H1 (cell line): ENCODE measurements at regions not wholly inside any gene's neighbourhood (a gene's known extent, or its start where the extent isn't known, plus 50 kb on each side); places are given as distances from the start of the nearest gene placed in this dataset.

Source experiments
- CTCF ChIA-PET: fragments of 300-600 bp; sonication (Branson Sonifier 250); formaldehyde crosslinking; loops from one replicate; lab custom pipeline; 2021; ENCODE audit not compliant: partially characterized antibody; lab: Charles Lee
- POLR2A ChIA-PET: fragments of 300-600 bp; sonication (Branson Sonifier 250); formaldehyde crosslinking; loops from one replicate; lab custom pipeline; 2021; ENCODE audit warnings: inconsistent platforms; ENCODE audit not compliant: partially characterized antibody; lab: Charles Lee
- DNase-seq, 2 experiments: peaks; one replicate each; pipeline versions ENCODE4 v3.0.0 to v3.0.0-alpha.2; 2010 to 2022; ENCODE audit warnings: low spot score in 2 of 2, low read depth in 1 of 2, mixed read lengths in 1 of 2
- FAIRE-seq: peaks from 2 replicates; lab custom pipeline; 2011; peaks lifted over from hg19 to GRCh38; lab: Jason Lieb, UNC
- H2AFZ ChIP-seq: 2 replicates; pipeline ENCODE4 v1.8.1; 2012; ENCODE audit warnings: low read length, inconsistent platforms
- H2AK5ac ChIP-seq: 2 replicates; pipeline ENCODE4 v1.6.1; 2013; ENCODE audit warnings: low read depth, low read length
- H2BK120ac ChIP-seq: replicated peaks from 2 replicates; pipeline ENCODE3; 2013; ENCODE audit warnings: low read depth, low read length, inconsistent platforms
- H2BK12ac ChIP-seq: 2 replicates; pipeline ENCODE4 v1.6.1; 2013; ENCODE audit warnings: low read depth, low read length
- H2BK15ac ChIP-seq: 2 replicates; pipeline ENCODE4 v1.6.1; 2013; ENCODE audit warnings: low read length
- H2BK20ac ChIP-seq: 2 replicates; pipeline ENCODE4 v1.6.1; 2013; ENCODE audit warnings: low read length
- H2BK5ac ChIP-seq: 2 replicates; pipeline ENCODE4 v1.6.1; 2013; ENCODE audit warnings: low read depth, low read length
- H3K14ac ChIP-seq: 2 replicates; pipeline ENCODE4 v1.6.1; 2013; ENCODE audit warnings: inconsistent platforms; ENCODE audit not compliant: insufficient read length
- H3K18ac ChIP-seq: 2 replicates; pipeline ENCODE4 v1.6.1; 2013; ENCODE audit warnings: low read length; ENCODE audit errors: extremely low read depth
- H3K23ac ChIP-seq: 2 replicates; pipeline ENCODE4 v1.6.1; 2013; ENCODE audit warnings: inconsistent platforms; ENCODE audit not compliant: insufficient read length
- H3K23me2 ChIP-seq: 2 replicates; pipeline ENCODE4 v1.6.1; 2013; ENCODE audit warnings: low read depth, low read length
- H3K27ac ChIP-seq: 2 replicates; pipeline ENCODE4 v1.6.1; 2011; ENCODE audit warnings: low read depth, low read length, inconsistent platforms
- H3K27me3 ChIP-seq, 4 experiments: replicated peaks in 1 of 4; 1 replicate in 1 of 4; 2 replicates in 3 of 4; pipeline versions ENCODE4 v1.6.1 to v1.8.1; 2011 to 2013; ENCODE audit warnings: low read length in 3 of 4, mild to moderate bottlenecking in 3 of 4, inconsistent platforms in 2 of 4, mixed read lengths in 2 of 4, moderate library complexity in 1 of 4; ENCODE audit not compliant: control insufficient read depth in 3 of 4, insufficient read depth in 3 of 4; ENCODE audit errors: extremely low read depth in 1 of 4
- H3K36me3 ChIP-seq, 4 experiments: 2 replicates each; pipeline versions ENCODE4 v1.6.1 to v1.8.1; 2011 to 2013; ENCODE audit warnings: mild to moderate bottlenecking in 4 of 4, low read length in 3 of 4, moderate library complexity in 2 of 4, control low read depth in 1 of 4, inconsistent platforms in 1 of 4; ENCODE audit not compliant: insufficient read depth in 4 of 4, control insufficient read depth in 2 of 4
- H3K4ac ChIP-seq: replicated peaks from 2 replicates; pipeline ENCODE3; 2013; ENCODE audit warnings: low read length, low read depth, mixed read lengths, inconsistent platforms; ENCODE audit not compliant: insufficient read length
- H3K4me1 ChIP-seq, 4 experiments: replicated peaks in 1 of 4; 1 replicate in 1 of 4; 2 replicates in 3 of 4; pipeline versions ENCODE4 v1.6.1 to v1.8.1; 2011 to 2013; ENCODE audit warnings: low read length in 3 of 4, inconsistent platforms in 2 of 4, mixed read lengths in 1 of 4; ENCODE audit not compliant: insufficient read depth in 4 of 4, control insufficient read depth in 3 of 4
- H3K4me2 ChIP-seq, 2 experiments: 2 replicates each; pipeline versions ENCODE4 v1.6.1 to v1.8.1; 2011 to 2013; ENCODE audit warnings: low read depth in 2 of 2, low read length in 2 of 2, control low read depth in 1 of 2, inconsistent platforms in 1 of 2, mild to moderate bottlenecking in 1 of 2; ENCODE audit not compliant: insufficient read depth in 1 of 2
- H3K4me3 ChIP-seq, 4 experiments: fragments of 200-600, 300-600 bp in 1 of 4; sonication (generic), shearing (Covaris generic), sonication (Bioruptor Twin) in 1 of 4; 2 replicates each; pipeline versions ENCODE4 v1.5.1 to v1.8.1; 2011 to 2016; ENCODE audit warnings: low read length in 4 of 4, low read depth in 3 of 4, control low read depth in 2 of 4, inconsistent platforms in 2 of 4, mild to moderate bottlenecking in 2 of 4, mixed read lengths in 1 of 4, moderate library complexity in 1 of 4; ENCODE audit not compliant: insufficient read depth in 2 of 4; ENCODE audit errors: extremely low read depth in 1 of 4
- H3K56ac ChIP-seq: replicated peaks from 2 replicates; pipeline ENCODE3; 2013; ENCODE audit warnings: low read depth, mild to moderate bottlenecking, mixed read lengths, low read length, inconsistent platforms; ENCODE audit not compliant: insufficient read length
- H3K79me1 ChIP-seq: 2 replicates; pipeline ENCODE4 v1.6.1; 2013; ENCODE audit warnings: low read depth, low read length, control low read depth
- H3K79me2 ChIP-seq, 2 experiments: 2 replicates each; pipeline versions ENCODE4 v1.6.1 to v1.8.1; 2012 to 2013; ENCODE audit warnings: low read length in 2 of 2, mild to moderate bottlenecking in 2 of 2, inconsistent platforms in 1 of 2; ENCODE audit not compliant: insufficient read depth in 2 of 2, control insufficient read depth in 1 of 2
- H3K9ac ChIP-seq, 4 experiments: replicated peaks in 1 of 4; 1 replicate in 1 of 4; 2 replicates in 3 of 4; pipeline versions ENCODE4 v1.6.1 to v1.8.1; 2011 to 2013; ENCODE audit warnings: low read depth in 3 of 4, low read length in 3 of 4, control low read depth in 2 of 4, mild to moderate bottlenecking in 2 of 4, moderate library complexity in 2 of 4, inconsistent platforms in 1 of 4; ENCODE audit errors: extremely low read depth in 1 of 4
- H3K9me3 ChIP-seq, 2 experiments: 2 replicates each; pipeline versions ENCODE4 v1.6.1 to v1.8.1; 2012 to 2013; ENCODE audit warnings: mild to moderate bottlenecking in 2 of 2, moderate library complexity in 2 of 2, control low read depth in 1 of 2, inconsistent platforms in 1 of 2, low read depth in 1 of 2, low read length in 1 of 2, mixed read lengths in 1 of 2; ENCODE audit not compliant: insufficient read depth in 2 of 2
- H4K20me1 ChIP-seq, 2 experiments: replicated peaks in 1 of 2; 2 replicates each; pipeline versions ENCODE3 to v1.8.1; 2011 to 2013; ENCODE audit warnings: inconsistent platforms in 2 of 2, low read length in 2 of 2, mild to moderate bottlenecking in 1 of 2; ENCODE audit not compliant: insufficient read depth in 2 of 2, control insufficient read depth in 1 of 2
- H4K5ac ChIP-seq: 2 replicates; pipeline ENCODE4 v1.6.1; 2013; ENCODE audit warnings: low read length, low read depth, mixed read lengths, inconsistent platforms; ENCODE audit not compliant: insufficient read length
- H4K8ac ChIP-seq: 2 replicates; pipeline ENCODE4 v1.8.0; 2013; ENCODE audit warnings: mild to moderate bottlenecking, moderate library complexity, low read length, inconsistent platforms; ENCODE audit not compliant: insufficient read depth; ENCODE audit errors: extremely low read depth
- H4K91ac ChIP-seq: replicated peaks from 2 replicates; pipeline ENCODE3; 2013; ENCODE audit warnings: low read length, mixed read lengths, inconsistent platforms; ENCODE audit not compliant: insufficient read length
- BACH1 ChIP-seq: IDR thresholded peaks from 2 replicates; pipeline ENCODE4 v1.6.1; 2012; ENCODE audit warnings: low read length, improper control_type of control experiment
- CHD1 ChIP-seq: IDR thresholded peaks from 2 replicates; pipeline ENCODE4 v1.6.1; 2012; ENCODE audit warnings: low read depth, low read length, improper control_type of control experiment
- CHD2 ChIP-seq: IDR thresholded peaks from 2 replicates; pipeline ENCODE4 v1.6.1; 2012; ENCODE audit warnings: low read length, improper control_type of control experiment
- EZH2 ChIP-seq: fragments of 200-600 bp; sonication (generic); IDR thresholded peaks from 2 replicates; pipeline ENCODE4 v1.7.1; 2012; ENCODE audit warnings: low read depth, mild to moderate bottlenecking, moderate library complexity, low read length, inconsistent platforms; ENCODE audit not compliant: severe bottlenecking
- GABPA ChIP-seq: IDR thresholded peaks from 2 replicates; pipeline ENCODE4 v1.6.1; 2011; ENCODE audit warnings: mild to moderate bottlenecking, low read length, moderate library complexity, borderline replicate concordance; ENCODE audit not compliant: insufficient read depth
- HDAC2 ChIP-seq, 2 experiments: fragments of 300-600 bp in 1 of 2; sonication (generic) in 1 of 2; IDR thresholded peaks; 2 replicates each; pipeline ENCODE4 v1.6.1; 2011 to 2012; ENCODE audit warnings: low read depth in 2 of 2, low read length in 2 of 2, mild to moderate bottlenecking in 2 of 2, moderate library complexity in 2 of 2, borderline replicate concordance in 1 of 2, inconsistent platforms in 1 of 2
- POLR2AphosphoS5 ChIP-seq: IDR thresholded peaks from 2 replicates; pipeline ENCODE4 v1.6.1; 2011; ENCODE audit warnings: low read depth, low read length
- RAD21 ChIP-seq, 2 experiments: IDR thresholded peaks in 1 of 2; conservative IDR thresholded peaks in 1 of 2; 2 replicates each; pipeline ENCODE4 v1.6.1; 2011; ENCODE audit warnings: low read depth in 2 of 2, low read length in 2 of 2, improper control_type of control experiment in 1 of 2, inconsistent platforms in 1 of 2, mild to moderate bottlenecking in 1 of 2, moderate library complexity in 1 of 2
- RNF2 ChIP-seq: fragments of 200-900, 300-1000 bp; sonication (generic); IDR thresholded peaks from 2 replicates; pipeline ENCODE4 v1.7.1; 2016; ENCODE audit warnings: borderline replicate concordance, low read depth, mild to moderate bottlenecking, antibody characterized with exemption, low read length; ENCODE audit not compliant: poor library complexity, severe bottlenecking; ENCODE audit errors: missing control alignments
- SP4 ChIP-seq: IDR thresholded peaks from 2 replicates; pipeline ENCODE4 v1.6.1; 2012; ENCODE audit warnings: low read length, inconsistent platforms
- SRF ChIP-seq: IDR thresholded peaks from 2 replicates; pipeline ENCODE4 v1.6.1; 2011; ENCODE audit warnings: mild to moderate bottlenecking, low read depth, low read length, moderate library complexity
- SUZ12 ChIP-seq: fragments of 200-600 bp; sonication (generic); IDR thresholded peaks from 2 replicates; pipeline ENCODE4 v1.6.1; 2012; ENCODE audit warnings: mild to moderate bottlenecking, inconsistent platforms, low read length, moderate library complexity, mixed read lengths
- TAF1 ChIP-seq: IDR thresholded peaks from 2 replicates; pipeline ENCODE4 v1.6.1; 2011; ENCODE audit warnings: mild to moderate bottlenecking, low read depth, low read length
- TBP ChIP-seq: IDR thresholded peaks from 2 replicates; pipeline ENCODE4 v1.6.1; 2011; ENCODE audit warnings: low read depth, low read length, improper control_type of control experiment
- ZNF274 ChIP-seq: IDR thresholded peaks from 2 replicates; pipeline ENCODE4 v1.7.0; 2012; ENCODE audit warnings: low read length, borderline replicate concordance; ENCODE audit errors: extremely low read depth
- WGBS, 2 experiments: shearing (Covaris generic) in 1 of 2; methylation state at CpG; one replicate each; pipeline versions ENCODE4 v1.1.6 to v1.1.7; 2013 to 2015; ENCODE audit warnings: low lambda C conversion rate in 2 of 2, mixed read lengths in 2 of 2, inconsistent platforms in 1 of 2, low coverage in 1 of 2, missing lambda C conversion rate in 1 of 2; ENCODE audit not compliant: insufficient replicate concordance in 2 of 2, insufficient coverage in 1 of 2, insufficient read length in 1 of 2; ENCODE audit errors: extremely low coverage in 1 of 2, missing lambda C conversion rate in 1 of 2; 5-methylcytosine and 5-hydroxymethylcytosine counted together

DNA sequence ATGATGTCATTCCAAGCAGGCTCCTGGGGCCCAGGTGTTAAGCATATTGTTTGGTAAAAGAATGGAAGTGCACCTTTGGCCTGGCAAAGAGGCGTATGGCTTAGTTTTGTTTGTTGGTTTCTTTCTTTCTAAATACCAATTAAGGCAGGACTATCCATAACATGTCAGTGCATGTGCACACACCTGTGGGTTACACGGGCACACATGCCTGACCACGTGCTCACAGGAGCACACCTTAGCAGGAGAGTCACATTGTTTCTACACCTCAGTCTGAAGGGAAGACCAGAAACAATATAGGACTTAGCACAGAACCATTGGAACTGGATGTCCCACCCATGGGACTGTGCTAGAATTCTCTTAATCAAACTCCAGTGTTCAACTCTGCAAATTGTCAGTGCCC is 127.8 kb downstream of the FBXO15 start:
- Histone ChIP-seq H2BK5ac (no peak overlapping the region), H2BK20ac (no peak overlapping the region), H3K4me2 (no peak overlapping the region), H3K4me1 (peaks cover 0 to 9% (median 4%) of the 10 kb centered on the region in 4 experiments; a peak in 4 of 7 replicates), H2BK15ac (no peak overlapping the region), H3K9me3 (no peaks in the 10 kb centered on the region), H3K23ac (no peak overlapping the region), H3K27ac (no peak overlapping the region), H4K20me1 (no peaks in the 10 kb centered on the region), H4K91ac (no peak overlapping the region), H3K23me2 (no peaks in the 10 kb centered on the region), H4K8ac (no peak overlapping the region), H3K79me2 (no peaks in the 10 kb centered on the region), H3K9ac (no peak overlapping the region), H3K18ac (no peak overlapping the region), H3K4me3 (no peak overlapping the region), H2BK120ac (no peak overlapping the region), H3K56ac (no peak overlapping the region), H3K79me1 (no peaks in the 10 kb centered on the region), H3K27me3 (no peaks in the 10 kb centered on the region), H2AK5ac (no peak overlapping the region), H3K14ac (no peak overlapping the region), H3K36me3 (no peaks in the 10 kb centered on the region), H3K4ac (no peak overlapping the region), H4K5ac (no peak overlapping the region), H2AFZ (no peak overlapping the region), H2BK12ac (no peak overlapping the region)
- FAIRE-seq (no peak), DNase-seq (no peak)
- CTCF ChIA-PET: interaction anchor here (1.5 kb wide), 1 partner anchor 20 kb away, joined by 5 read pairs; no protein-coding TSS in a partner anchor
- POLR2A ChIA-PET: no interaction called here
- 94% methylated on average over 3 of the region's 3 CpGs; no CpG with 5 or more reads in 1 of the 2 experiments for WGBS, 2 experiments
- TF ChIP-seq ZNF274 (no peak), SUZ12 (no peak), TBP (no peak), RAD21 (IDR thresholded peaks at IDR 0.05 in 1 of 2, conservative IDR thresholded peaks at IDR 0.05 in 1 of 2; ENCODE audit: low read depth in 2 of 2, low read length in 2 of 2) (no peak), HDAC2 (IDR thresholded peaks at IDR 0.05; ENCODE audit: borderline replicate concordance in 1 of 2, low read depth in 2 of 2, low read length in 2 of 2) (no peak), SP4 (no peak), TAF1 (no peak), GABPA (no peak), CHD2 (no peak), EZH2 (no peak), BACH1 (no peak), RNF2 (no peak), SRF (no peak), CHD1 (no peak), POLR2AphosphoS5 (no peak)
